ENCODE measurements at regions not wholly inside any gene's neighbourhood (a gene's known extent, or its start where the extent isn't known, plus 50 kb on each side); places are given as distances from the start of the nearest gene placed in this dataset.

DNA sequence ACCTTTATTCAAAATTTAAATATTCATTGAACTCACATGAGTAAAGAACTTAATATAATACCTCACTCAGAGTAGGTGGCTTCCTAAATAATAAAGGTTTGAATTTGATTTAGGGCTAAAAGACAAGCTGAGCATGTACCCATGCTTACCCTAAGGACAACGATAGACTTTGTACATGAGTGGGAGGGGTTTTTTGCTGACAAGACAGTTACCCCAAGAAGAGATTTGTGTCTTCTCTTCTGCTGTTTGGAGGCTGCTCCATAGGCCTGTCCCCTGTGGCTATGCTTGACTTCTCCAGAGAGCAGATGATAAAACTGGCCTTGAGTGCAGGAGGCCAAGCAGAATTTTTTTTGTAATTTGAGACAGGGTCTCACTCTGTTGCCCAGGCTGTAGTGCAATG lies 383.9 kb downstream of the TMEM182 start:
- 83 to 92% methylated on average over 1 of the region's 1 CpG for WGBS, 2 donors
- Histone ChIP-seq H3K4me1 (no peaks in the 10 kb centered on the region), H3K9me3 (no peaks in the 10 kb centered on the region), H3K27ac (no peak overlapping the region), H3K36me3 (no peaks in the 10 kb centered on the region), H3K27me3 (no peaks in the 10 kb centered on the region), H3K4me3 (replicated peaks in 1 of 3) (no peak overlapping the region)
- TF ChIP-seq POLR2A (IDR thresholded peaks at IDR 0.05), result no peak
- TF ChIP-seq, protein P1, sequence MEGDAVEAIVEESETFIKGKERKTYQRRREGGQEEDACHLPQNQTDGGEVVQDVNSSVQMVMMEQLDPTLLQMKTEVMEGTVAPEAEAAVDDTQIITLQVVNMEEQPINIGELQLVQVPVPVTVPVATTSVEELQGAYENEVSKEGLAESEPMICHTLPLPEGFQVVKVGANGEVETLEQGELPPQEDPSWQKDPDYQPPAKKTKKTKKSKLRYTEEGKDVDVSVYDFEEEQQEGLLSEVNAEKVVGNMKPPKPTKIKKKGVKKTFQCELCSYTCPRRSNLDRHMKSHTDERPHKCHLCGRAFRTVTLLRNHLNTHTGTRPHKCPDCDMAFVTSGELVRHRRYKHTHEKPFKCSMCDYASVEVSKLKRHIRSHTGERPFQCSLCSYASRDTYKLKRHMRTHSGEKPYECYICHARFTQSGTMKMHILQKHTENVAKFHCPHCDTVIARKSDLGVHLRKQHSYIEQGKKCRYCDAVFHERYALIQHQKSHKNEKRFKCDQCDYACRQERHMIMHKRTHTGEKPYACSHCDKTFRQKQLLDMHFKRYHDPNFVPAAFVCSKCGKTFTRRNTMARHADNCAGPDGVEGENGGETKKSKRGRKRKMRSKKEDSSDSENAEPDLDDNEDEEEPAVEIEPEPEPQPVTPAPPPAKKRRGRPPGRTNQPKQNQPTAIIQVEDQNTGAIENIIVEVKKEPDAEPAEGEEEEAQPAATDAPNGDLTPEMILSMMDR (IDR thresholded peaks at IDR 0.05), result no peak
- no peak for DNase-seq
- intact Hi-C loops (cut with DNase I), result no loop called here

DNA sequence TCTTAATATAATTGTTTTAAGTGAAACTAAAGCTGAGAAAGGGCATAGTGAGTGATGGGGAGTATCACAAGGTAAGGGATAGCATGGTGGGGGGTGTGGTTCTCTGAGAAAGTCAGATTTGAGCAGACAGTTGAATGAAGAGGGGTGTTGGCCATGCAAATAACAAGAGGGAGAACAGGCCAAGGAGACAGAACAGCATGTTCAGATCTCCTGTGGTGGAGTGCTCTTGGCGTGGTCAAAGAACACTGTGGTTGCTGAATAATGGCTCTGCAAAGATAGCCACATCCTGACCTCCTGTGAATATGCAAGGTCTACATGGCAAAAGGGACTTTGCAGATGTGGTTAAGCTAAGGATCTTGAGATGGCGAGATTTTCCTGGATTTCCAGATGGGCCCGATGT lies 389.2 kb downstream of the TMEM182 start:
- Histone ChIP-seq H3K4me3 (replicated peaks in 1 of 3) (no peak overlapping the region), H3K9me3 (no peaks in the 10 kb centered on the region), H3K36me3 (no peaks in the 10 kb centered on the region), H3K27me3 (no peaks in the 10 kb centered on the region), H3K4me1 (no peaks in the 10 kb centered on the region), H3K27ac (no peak overlapping the region)
- DNase-seq, result no peak
- WGBS, 2 donors, result 94 to 100% methylated on average over 3 of the region's 3 CpGs
- intact Hi-C loops (cut with DNase I), result no loop called here
- no peak for TF ChIP-seq POLR2A (IDR thresholded peaks at IDR 0.05)
- TF ChIP-seq, protein P1 (IDR thresholded peaks at IDR 0.05), result no peak

DNA sequence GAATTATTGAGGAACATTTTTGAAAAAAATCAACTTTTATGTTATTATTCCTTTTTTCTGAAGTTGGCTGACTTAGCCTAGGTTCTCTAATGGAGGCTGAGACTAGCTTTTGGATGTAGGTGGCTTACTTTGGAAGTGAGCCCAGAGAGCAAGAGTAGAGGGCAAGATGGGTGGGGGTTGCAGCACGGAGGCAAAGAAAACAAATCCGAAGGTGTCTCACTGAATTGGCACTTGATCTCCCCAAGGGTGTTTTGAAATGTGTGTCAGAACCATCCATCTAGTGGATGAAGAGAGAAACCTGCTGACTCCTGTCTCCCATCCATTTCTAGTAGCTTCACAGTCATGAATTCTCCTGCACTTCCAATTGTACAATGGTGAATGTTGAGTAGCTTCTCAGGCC lies 390.7 kb downstream of the TMEM182 start:
- TF ChIP-seq, protein P1 (IDR thresholded peaks at IDR 0.05), result no peak
- intact Hi-C loops (cut with DNase I), result no loop called here
- Histone ChIP-seq H3K4me3 (replicated peaks in 1 of 3) (no peak overlapping the region), H3K4me1 (no peaks in the 10 kb centered on the region), H3K9me3 (no peaks in the 10 kb centered on the region), H3K27ac (no peak overlapping the region), H3K27me3 (no peaks in the 10 kb centered on the region), H3K36me3 (no peaks in the 10 kb centered on the region)
- no peak for DNase-seq
- 9 to 11% methylated on average over 2 of the region's 2 CpGs for WGBS, 2 donors

DNA sequence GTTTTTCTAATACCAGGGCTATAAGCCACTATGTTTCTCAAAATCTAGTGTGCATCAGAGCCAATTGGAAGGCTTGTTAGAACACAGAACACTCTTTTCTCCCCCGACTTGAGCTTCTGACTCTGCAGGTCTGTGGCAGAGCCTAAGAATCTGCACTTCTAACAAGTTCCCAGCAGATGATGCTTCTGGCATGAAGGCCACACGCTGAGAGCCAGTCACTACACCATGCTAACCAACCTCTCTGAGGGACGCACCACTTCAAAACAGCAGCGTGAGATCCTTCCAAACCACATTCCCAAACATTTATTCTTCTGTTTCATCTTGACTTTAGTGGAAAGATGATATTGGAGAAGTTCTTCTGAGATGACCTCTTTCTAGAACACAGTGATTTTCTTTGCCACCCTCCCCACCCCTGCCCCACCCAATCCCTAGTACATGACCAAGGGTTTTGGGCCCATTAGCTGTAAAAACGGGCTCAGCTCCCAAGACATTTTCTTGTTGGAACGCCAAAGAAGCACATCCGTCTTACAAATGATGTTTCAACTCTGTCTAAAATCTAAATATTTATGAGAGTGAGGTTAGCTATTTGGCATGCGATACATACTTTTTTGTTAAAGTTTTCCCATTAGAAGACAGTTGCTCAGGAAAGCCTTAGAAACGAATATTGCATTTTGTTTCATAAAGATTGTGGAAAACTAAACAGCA lies 391.9 kb downstream of the TMEM182 start:
- no peaks in the 10 kb centered on the region for H3K4me1 ChIP-seq
- no peak overlapping the region for H3K27ac ChIP-seq
- no peaks in the 10 kb centered on the region for H3K27me3 ChIP-seq
- intact Hi-C loops (cut with DNase I), result no loop called here
- H3K9me3 ChIP-seq, result no peaks in the 10 kb centered on the region
- TF ChIP-seq POLR2A (IDR thresholded peaks at IDR 0.05), result no peak
- TF ChIP-seq, protein P1 (IDR thresholded peaks at IDR 0.05), result no peak
- H3K4me3 ChIP-seq (replicated peaks in 1 of 3), result no peak overlapping the region
- no peak for DNase-seq
- no peaks in the 10 kb centered on the region for H3K36me3 ChIP-seq
- WGBS, 2 donors, result 80 to 84% methylated on average over 9 of the region's 9 CpGs

DNA sequence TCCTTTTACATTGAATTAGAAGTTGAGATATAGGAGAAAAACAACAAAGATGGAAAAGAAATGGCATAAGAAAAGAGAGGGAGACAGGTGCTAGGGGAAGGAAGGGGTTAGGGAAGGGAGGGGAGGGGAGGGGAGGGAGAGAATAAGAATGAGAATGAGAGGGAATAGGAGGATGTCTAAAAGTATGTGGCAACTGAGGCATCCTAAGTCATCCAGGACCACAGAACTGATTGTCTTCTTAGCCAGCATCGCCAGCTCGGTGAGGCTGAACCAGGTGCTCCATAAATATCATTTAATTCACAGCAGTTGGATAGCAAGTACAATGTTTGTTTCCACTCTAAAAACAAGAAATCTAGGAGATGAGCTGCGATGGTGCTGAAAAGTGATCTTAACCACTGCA lies 393.5 kb downstream of the TMEM182 start:
- no peaks in the 10 kb centered on the region for H3K4me1 ChIP-seq
- 89 to 94% methylated on average over 3 of the region's 3 CpGs for WGBS, 2 donors
- H3K4me3 ChIP-seq (replicated peaks in 1 of 3), result no peak overlapping the region
- no peaks in the 10 kb centered on the region for H3K27me3 ChIP-seq
- H3K36me3 ChIP-seq, result no peaks in the 10 kb centered on the region
- TF ChIP-seq, protein P1 (IDR thresholded peaks at IDR 0.05), result no peak
- no peak for TF ChIP-seq POLR2A (IDR thresholded peaks at IDR 0.05)
- no peaks in the 10 kb centered on the region for H3K9me3 ChIP-seq
- H3K27ac ChIP-seq, result no peak overlapping the region
- DNase-seq, result no peak
- intact Hi-C loops (cut with DNase I), result no loop called here
